Ascending aorta (tissue), 2 donors: ENCODE measurements at regions not wholly inside any gene's neighbourhood (a gene's known extent, or its start where the extent isn't known, plus 50 kb on each side); places are given as distances from the start of the nearest gene placed in this dataset.
"Not testable (repeated sequence)": the region's sequence is repeated elsewhere in the genome, so short reads cannot be mapped to it uniquely, and the experiment has no call there.

Source experiments
- DNase-seq, 2 donors: peaks; one replicate each; pipeline ENCODE4 v3.0.0-alpha.2; 2019; ENCODE audit warnings: low spot score in 2 of 2
- H3K27ac ChIP-seq, 2 donors: fragments of 200-600 bp; sonication (generic); one replicate each; pipeline ENCODE4 v1.5.1; 2016 to 2017; ENCODE audit warnings: mild to moderate bottlenecking in 1 of 2
- H3K27me3 ChIP-seq: fragments of 200-600 bp; sonication (generic); one replicate; pipeline ENCODE4 v1.5.1; 2017
- H3K36me3 ChIP-seq, 2 donors: fragments of 200-600 bp; sonication (generic); one replicate each; pipeline ENCODE4 v1.5.1; 2016
- H3K4me1 ChIP-seq, 2 donors: fragments of 200-600 bp; sonication (generic); one replicate each; pipeline ENCODE4 v1.5.1; 2016 to 2017; ENCODE audit warnings: mild to moderate bottlenecking in 1 of 2
- H3K4me3 ChIP-seq, 2 donors: fragments of 200-600 bp; sonication (generic); one replicate each; pipeline ENCODE4 v1.5.1; 2016 to 2017; ENCODE audit warnings: mild to moderate bottlenecking in 1 of 2
- H3K9me3 ChIP-seq, 2 donors: fragments of 200-600 bp; sonication (generic); one replicate each; pipeline ENCODE4 v1.5.1; 2016
- CTCF ChIP-seq, 3 experiments: fragments of 200-600 bp in 2 of 3; fragments of 450-650 bp in 1 of 3; sonication (generic) in 2 of 3; IDR thresholded peaks; one replicate each; pipeline ENCODE4 v1.5.1; 2016 to 2019; ENCODE audit warnings: antibody characterized with exemption in 3 of 3, mild to moderate bottlenecking in 1 of 3, moderate library complexity in 1 of 3
- intact Hi-C: fragments of 100-400 bp; cut with DNase I; formaldehyde crosslinking; loops from one replicate; pipeline ENCODE4 v1.15.1; 2023

GRCh38 chr12:75792687-75793086 is 238.9 kb downstream of the PHLDA1 start:
- intact Hi-C loops: no loop called here
- Histone ChIP-seq H3K4me1 (no peaks in the 10 kb centered on the region), H3K27me3 (no peaks in the 10 kb centered on the region), H3K27ac (no peak overlapping the region), H3K4me3 (no peak overlapping the region), H3K36me3 (no peaks in the 10 kb centered on the region), H3K9me3 (no peaks in the 10 kb centered on the region)
- no peak for TF ChIP-seq CTCF (IDR thresholded peaks at IDR 0.05)
- no peak for DNase-seq

DNA sequence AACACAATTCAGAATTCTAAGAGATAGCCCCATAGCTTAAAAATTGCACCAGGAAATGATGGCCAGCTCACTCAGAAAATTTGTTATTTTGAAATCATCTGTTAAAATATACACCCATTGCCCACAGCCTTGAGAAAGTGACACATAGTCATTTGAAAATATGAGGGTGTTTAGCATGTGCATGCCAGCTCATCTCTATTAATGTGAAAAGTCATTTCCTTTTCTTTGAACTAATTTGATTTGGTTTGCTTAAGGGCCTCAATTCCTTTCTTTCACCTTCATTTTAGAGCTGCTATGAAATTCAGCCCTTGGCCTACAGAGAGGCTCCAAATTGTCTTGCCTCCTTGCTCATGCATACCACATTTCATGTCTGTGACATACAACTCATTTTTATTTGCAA is 241.4 kb downstream of the PHLDA1 start:
- intact Hi-C loops: no loop called here
- no peak for DNase-seq
- Histone ChIP-seq H3K36me3 (no peaks in the 10 kb centered on the region), H3K4me1 (peaks cover 0 to 3% of the 10 kb centered on the region in 2 donors), H3K4me3 (no peak overlapping the region), H3K27ac (no peak overlapping the region), H3K27me3 (no peaks in the 10 kb centered on the region), H3K9me3 (no peaks in the 10 kb centered on the region)
- TF ChIP-seq CTCF (IDR thresholded peaks at IDR 0.05): no peak

- intact Hi-C loops, DNase-seq, H3K27me3 ChIP-seq, H3K36me3 ChIP-seq, H3K9me3 ChIP-seq, H3K27ac ChIP-seq, H3K4me3 ChIP-seq: not testable (repeated sequence)
- H3K4me1 ChIP-seq: peaks cover 8 to 31% of the 10 kb centered on the region in 2 donors
Measured at GRCh38 chr12:75787146-75787545, 244.4 kb downstream of the PHLDA1 start.

DNA sequence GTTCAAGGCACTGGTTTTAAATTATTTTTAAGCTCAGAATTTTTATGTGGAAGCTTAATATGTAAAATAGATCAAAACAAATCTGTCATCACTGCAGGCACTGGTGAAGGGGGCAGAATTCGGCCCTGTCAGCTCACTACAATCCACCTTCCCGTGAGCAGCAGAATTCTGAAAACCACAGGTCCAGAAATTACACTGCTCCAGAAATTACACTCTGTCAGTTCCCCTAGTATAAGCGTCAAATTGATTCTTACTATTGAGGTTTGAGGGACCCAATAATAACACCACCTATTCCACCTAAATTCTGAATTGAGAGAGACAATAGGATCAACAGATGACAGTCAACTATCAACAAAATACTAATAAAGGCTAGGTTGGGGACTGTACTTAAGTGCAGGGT is 245.5 kb downstream of the PHLDA1 start:
- no peak overlapping the region for H3K4me3 ChIP-seq
- no peak for DNase-seq
- H3K27ac ChIP-seq: peak overlapping the region in 1 of 2 donors; percentile 83
- no peaks in the 10 kb centered on the region for H3K36me3 ChIP-seq
- H3K9me3 ChIP-seq: no peaks in the 10 kb centered on the region
- intact Hi-C loops: no loop called here
- peaks cover 8 to 38% of the 10 kb centered on the region in 2 donors for H3K4me1 ChIP-seq
- no peaks in the 10 kb centered on the region for H3K27me3 ChIP-seq
- no peak for TF ChIP-seq CTCF (IDR thresholded peaks at IDR 0.05)

DNA sequence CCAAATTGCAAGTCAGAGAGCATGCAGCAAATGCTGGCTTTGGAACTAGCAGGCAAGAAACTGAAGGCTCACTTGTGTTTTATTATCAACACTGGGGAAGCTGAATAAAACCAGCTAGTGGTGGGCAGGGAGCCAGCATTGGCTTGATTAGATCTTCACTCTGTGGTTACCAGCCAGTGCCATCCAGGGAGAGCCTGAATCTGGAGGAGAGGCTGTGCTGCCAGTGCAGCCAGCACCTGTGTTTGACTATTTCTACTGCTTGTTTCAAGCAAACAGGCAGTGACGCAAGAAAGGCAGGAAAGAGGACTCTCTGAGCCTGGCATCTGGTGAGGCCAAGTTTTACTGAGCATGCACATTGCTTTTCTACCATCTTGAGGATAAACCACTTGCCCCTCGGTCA is 247.0 kb downstream of the PHLDA1 start:
- Histone ChIP-seq H3K4me1 (peaks cover 8 to 44% of the 10 kb centered on the region in 2 donors), H3K9me3 (no peaks in the 10 kb centered on the region), H3K36me3 (no peaks in the 10 kb centered on the region), H3K27me3 (no peaks in the 10 kb centered on the region), H3K27ac (peak overlapping the region; percentile 80 to 83), H3K4me3 (no peak overlapping the region)
- no peak for TF ChIP-seq CTCF (IDR thresholded peaks at IDR 0.05)
- DNase-seq: no peak
- intact Hi-C loops: no loop called here

DNA sequence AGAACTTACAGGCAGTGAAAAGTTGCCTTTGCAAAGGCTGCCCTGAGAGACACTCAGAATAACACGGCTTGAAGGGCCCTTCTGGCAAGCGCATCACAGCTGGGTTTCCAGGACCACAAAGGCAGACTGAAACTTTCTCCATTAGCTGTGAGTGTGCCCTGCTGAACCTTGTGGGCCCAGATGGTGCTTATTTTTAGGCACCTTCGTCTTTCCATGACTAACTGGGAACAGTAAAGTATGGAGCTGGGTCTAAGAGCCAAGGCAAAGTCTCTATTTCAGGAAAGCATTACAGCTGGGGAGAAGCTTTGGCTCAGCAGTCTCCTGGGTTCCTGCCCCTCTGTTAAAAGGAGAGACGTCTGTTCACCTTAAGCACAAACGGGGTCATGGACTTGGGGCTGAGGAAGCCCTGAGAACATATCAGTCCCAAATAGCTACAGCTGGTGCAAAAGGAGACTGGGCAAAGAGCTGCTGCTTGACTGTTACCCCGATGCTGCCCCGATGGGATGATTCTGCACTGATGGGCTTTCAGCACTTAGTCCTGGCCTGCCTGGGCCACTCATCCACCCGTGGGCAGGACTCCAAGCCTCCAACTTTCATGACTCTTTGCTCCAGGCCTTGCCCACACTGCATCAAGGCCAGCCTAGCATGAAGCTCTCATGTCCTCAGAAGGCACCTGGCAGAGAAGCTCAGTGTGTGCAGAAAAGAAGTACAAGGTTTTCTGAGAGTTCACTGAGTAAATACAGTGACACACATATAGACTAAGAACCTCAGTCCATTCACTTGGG is 248.3 kb downstream of the PHLDA1 start:
- Histone ChIP-seq H3K4me1 (peaks cover 8 to 44% of the 10 kb centered on the region in 2 donors), H3K36me3 (no peaks in the 10 kb centered on the region), H3K27ac (peak overlapping the region; percentile 80 to 83)

More for the DNA sequence above, 248.3 kb downstream of the PHLDA1 start:
- DNase-seq: peak in 1 of 2 donors; percentile 12
- no peaks in the 10 kb centered on the region for H3K9me3 ChIP-seq
- intact Hi-C loops: no loop called here
- no peak for TF ChIP-seq CTCF (IDR thresholded peaks at IDR 0.05)
- H3K27me3 ChIP-seq: no peaks in the 10 kb centered on the region
- H3K4me3 ChIP-seq: no peak overlapping the region
